ENCODE measurements at regions not wholly inside any gene's neighbourhood (a gene's known extent, or its start where the extent isn't known, plus 50 kb on each side); places are given as distances from the start of the nearest gene placed in this dataset.

DNA sequence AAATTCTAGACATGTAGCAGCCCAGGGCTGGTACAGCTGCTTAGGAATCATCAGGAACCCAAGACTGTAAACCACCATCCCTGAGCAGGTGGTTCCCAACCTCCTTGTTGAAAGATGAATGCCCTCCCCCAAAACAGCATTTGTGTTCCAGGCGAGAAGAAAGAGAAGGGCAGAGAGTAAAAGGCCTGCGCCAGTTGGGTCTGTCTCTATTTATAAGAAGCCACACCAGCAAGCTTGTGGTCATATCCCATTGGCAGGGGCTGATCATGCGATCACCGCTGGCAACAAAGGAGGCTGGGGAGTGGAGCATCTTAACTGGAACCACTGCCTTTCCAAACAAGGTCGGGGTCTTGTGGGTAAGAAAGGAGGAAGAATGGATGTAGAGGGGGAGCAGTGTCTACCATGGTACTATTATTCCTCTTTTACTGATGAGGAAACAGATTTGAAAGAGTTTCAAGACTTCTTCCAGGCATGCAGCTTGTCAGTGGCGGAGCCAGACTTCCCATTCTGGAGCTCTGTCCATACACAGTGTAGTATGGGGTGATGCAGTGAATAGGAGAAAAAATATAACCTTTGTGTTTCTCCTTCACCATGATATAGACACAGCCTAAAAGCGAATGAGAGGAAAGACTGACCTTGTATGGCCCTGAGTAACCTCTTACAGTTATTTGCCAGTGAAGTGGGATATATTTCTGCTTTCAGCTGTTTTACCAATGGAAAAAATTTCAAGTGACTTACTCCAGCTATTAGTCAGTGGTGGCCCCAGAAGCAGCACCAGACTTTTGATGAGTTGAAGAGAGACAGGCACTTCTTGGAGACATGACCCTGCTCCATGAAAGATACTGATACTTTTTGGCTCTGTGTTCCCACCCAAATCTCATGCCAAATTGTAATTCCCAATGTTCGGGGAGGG lies 222.6 kb downstream of the ABHD5 start:
- DNase-seq (no peak), ATAC-seq (no peak)
- no peaks in the 10 kb centered on the region for H3K4me1 ChIP-seq
- no peak overlapping the region for H3K4me3 ChIP-seq
- H3K9me3 ChIP-seq: no peaks in the 10 kb centered on the region
- no peaks in the 10 kb centered on the region for H3K36me3 ChIP-seq
- in situ Hi-C loops (cut with MboI; ENCODE audit: low sequenced_read_pairs in 4 of 4): no loop called here
- intact Hi-C loops (cut with DNase I; ENCODE audit: low total_unique reads): no loop called here
- TF ChIP-seq, protein P1, sequence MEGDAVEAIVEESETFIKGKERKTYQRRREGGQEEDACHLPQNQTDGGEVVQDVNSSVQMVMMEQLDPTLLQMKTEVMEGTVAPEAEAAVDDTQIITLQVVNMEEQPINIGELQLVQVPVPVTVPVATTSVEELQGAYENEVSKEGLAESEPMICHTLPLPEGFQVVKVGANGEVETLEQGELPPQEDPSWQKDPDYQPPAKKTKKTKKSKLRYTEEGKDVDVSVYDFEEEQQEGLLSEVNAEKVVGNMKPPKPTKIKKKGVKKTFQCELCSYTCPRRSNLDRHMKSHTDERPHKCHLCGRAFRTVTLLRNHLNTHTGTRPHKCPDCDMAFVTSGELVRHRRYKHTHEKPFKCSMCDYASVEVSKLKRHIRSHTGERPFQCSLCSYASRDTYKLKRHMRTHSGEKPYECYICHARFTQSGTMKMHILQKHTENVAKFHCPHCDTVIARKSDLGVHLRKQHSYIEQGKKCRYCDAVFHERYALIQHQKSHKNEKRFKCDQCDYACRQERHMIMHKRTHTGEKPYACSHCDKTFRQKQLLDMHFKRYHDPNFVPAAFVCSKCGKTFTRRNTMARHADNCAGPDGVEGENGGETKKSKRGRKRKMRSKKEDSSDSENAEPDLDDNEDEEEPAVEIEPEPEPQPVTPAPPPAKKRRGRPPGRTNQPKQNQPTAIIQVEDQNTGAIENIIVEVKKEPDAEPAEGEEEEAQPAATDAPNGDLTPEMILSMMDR (IDR thresholded peaks at IDR 0.05 in 4 of 5, conservative IDR thresholded peaks at IDR 0.05 in 1 of 5): no peak
- TF ChIP-seq POLR2A (IDR thresholded peaks at IDR 0.05): no peak
- no peak overlapping the region for H3K27ac ChIP-seq
- no peaks in the 10 kb centered on the region for H3K27me3 ChIP-seq

DNA sequence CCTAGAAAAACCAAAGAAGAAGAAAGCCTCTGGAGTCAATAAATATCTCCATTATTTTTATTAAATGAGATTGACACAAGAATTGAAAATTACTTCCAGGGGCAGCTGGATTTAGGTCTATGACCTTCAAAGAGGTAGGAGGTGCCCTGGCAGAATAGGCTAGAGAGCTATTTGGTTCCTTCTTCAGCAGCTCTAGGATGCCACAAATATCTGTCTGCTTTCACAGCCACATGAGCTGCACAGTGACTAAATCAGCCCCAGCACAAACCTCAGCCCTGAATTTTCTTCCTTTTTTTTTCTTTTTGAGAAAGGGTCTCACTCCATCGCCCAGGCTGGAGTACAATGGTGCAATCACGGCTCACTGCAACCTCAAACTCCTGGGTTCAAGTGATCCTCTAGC lies 223.5 kb downstream of the ABHD5 start:
- in situ Hi-C loops (cut with MboI; ENCODE audit: low sequenced_read_pairs in 4 of 4): no loop called here

DNA sequence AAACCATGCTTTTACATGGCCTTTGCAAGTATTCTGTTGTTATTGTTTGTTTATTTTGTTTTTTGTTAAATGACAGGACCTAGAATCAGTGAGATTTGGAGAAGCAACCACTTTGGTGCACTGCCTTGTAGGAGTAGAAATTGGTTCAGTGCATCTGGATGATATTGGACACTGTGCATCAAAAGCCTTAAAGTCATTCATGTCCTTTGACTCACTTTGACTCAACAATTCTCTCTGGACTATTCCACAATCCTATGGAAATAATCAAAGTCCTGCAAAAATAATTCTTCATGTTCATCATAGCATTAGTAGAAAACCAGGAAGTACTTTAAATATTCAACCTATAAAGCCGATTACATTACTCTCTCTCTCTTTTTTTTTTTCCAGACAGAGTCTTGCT lies 224.8 kb downstream of the ABHD5 start:
- ATAC-seq (no peak), DNase-seq (no peak)
- TF ChIP-seq, protein P1 (IDR thresholded peaks at IDR 0.05 in 4 of 5, conservative IDR thresholded peaks at IDR 0.05 in 1 of 5): no peak
- TF ChIP-seq POLR2A (IDR thresholded peaks at IDR 0.05): no peak
- Histone ChIP-seq H3K4me1 (no peaks in the 10 kb centered on the region), H3K27ac (no peak overlapping the region), H3K27me3 (peaks cover 0 to 4% (median 0%) of the 10 kb centered on the region in 3 donors), H3K36me3 (no peaks in the 10 kb centered on the region), H3K4me3 (no peak overlapping the region), H3K9me3 (no peaks in the 10 kb centered on the region)
- in situ Hi-C loops (cut with MboI; ENCODE audit: low sequenced_read_pairs in 4 of 4) (no loop called here), intact Hi-C loops (cut with DNase I; ENCODE audit: low total_unique reads) (no loop called here)

More for the DNA sequence above, 223.5 kb downstream of the ABHD5 start:
- intact Hi-C loops (cut with DNase I; ENCODE audit: low total_unique reads): no loop called here
- no peaks in the 10 kb centered on the region for H3K36me3 ChIP-seq
- no peak for DNase-seq
- H3K27ac ChIP-seq: no peak overlapping the region
- no peaks in the 10 kb centered on the region for H3K27me3 ChIP-seq
- H3K4me3 ChIP-seq: no peak overlapping the region
- ATAC-seq: no peak
- TF ChIP-seq, protein P1 (IDR thresholded peaks at IDR 0.05 in 4 of 5, conservative IDR thresholded peaks at IDR 0.05 in 1 of 5): no peak
- no peak for TF ChIP-seq POLR2A (IDR thresholded peaks at IDR 0.05)
- no peaks in the 10 kb centered on the region for H3K4me1 ChIP-seq
- H3K9me3 ChIP-seq: no peaks in the 10 kb centered on the region

DNA sequence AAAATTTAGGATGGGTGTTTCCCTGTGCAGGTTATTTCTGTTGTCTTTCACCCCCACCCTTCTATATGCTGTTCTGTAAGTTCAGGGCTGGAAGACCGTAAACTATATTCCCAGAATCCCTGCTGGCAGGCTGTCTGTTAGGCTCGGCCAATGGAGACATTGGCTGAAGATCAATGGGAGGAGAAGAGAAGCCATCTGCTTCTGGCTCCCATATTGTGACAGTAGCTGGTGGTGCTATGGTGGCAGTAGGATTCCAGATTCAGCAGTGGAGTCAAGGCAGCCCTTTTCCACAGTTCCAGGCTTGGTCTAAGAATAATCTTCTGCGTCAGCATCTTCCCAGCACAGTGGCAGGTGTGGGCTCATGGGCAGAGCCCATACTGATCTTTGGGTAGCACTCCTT lies 226.6 kb downstream of the ABHD5 start:
- H3K27ac ChIP-seq: no peak overlapping the region
- DNase-seq: no peak
- peaks cover under 1 to 18% (median 5%) of the 10 kb centered on the region in 3 donors for H3K27me3 ChIP-seq
- TF ChIP-seq, protein P1 (IDR thresholded peaks at IDR 0.05 in 4 of 5, conservative IDR thresholded peaks at IDR 0.05 in 1 of 5): no peak
- TF ChIP-seq POLR2A (IDR thresholded peaks at IDR 0.05): no peak
- ATAC-seq: no peak
- H3K4me1 ChIP-seq: no peaks in the 10 kb centered on the region
- H3K4me3 ChIP-seq: no peak overlapping the region
- in situ Hi-C loops (cut with MboI; ENCODE audit: low sequenced_read_pairs in 4 of 4): no loop called here
- intact Hi-C loops (cut with DNase I; ENCODE audit: low total_unique reads): no loop called here
- no peaks in the 10 kb centered on the region for H3K9me3 ChIP-seq
- no peaks in the 10 kb centered on the region for H3K36me3 ChIP-seq

Data from gastrocnemius medialis (tissue), 4 donors.